Osteocyte (in vitro differentiated cells): ENCODE measurements at regions not wholly inside any gene's neighbourhood (a gene's known extent, or its start where the extent isn't known, plus 50 kb on each side); places are given as distances from the start of the nearest gene placed in this dataset.
A peak's percentile ranks its signal among the peaks of the same experiment; 100 is the strongest.

ENCODE experiments used
- DNase-seq: peaks from one replicate; pipeline ENCODE4 v3.0.0; 2021; ENCODE audit warnings: mixed read lengths; ENCODE audit not compliant: unreplicated experiment; ENCODE audit errors: extremely low spot score
- H3K27ac Mint-ChIP-seq: one replicate; pipeline ENCODE4 v1.8.0; 2021; ENCODE audit warnings: mild to moderate bottlenecking, mixed read lengths; ENCODE audit not compliant: unreplicated experiment
- H3K27me3 Mint-ChIP-seq: one replicate; pipeline ENCODE4 v1.8.0; 2021; ENCODE audit warnings: mixed read lengths; ENCODE audit not compliant: unreplicated experiment
- H3K36me3 Mint-ChIP-seq: one replicate; pipeline ENCODE4 v1.8.0; 2021; ENCODE audit warnings: mixed read lengths; ENCODE audit not compliant: unreplicated experiment
- H3K4me1 Mint-ChIP-seq: one replicate; pipeline ENCODE4 v1.8.0; 2021; ENCODE audit warnings: mixed read lengths; ENCODE audit not compliant: unreplicated experiment
- H3K4me3 Mint-ChIP-seq: one replicate; pipeline ENCODE4 v1.8.0; 2021; ENCODE audit warnings: mild to moderate bottlenecking, moderate library complexity, mixed read lengths; ENCODE audit not compliant: unreplicated experiment
- H3K9me3 Mint-ChIP-seq: one replicate; pipeline ENCODE4 v1.8.0; 2021; ENCODE audit warnings: mixed read lengths; ENCODE audit not compliant: unreplicated experiment
- TF ChIP-seq, protein P1 (sequence below): fragments of 200-600 bp; sonication (generic); IDR thresholded peaks from 2 replicates; pipeline ENCODE4 v1.5.0; 2021; ENCODE audit warnings: antibody characterized with exemption, mild to moderate bottlenecking, moderate library complexity

GRCh38 chr14:26130690-26131089 is 467.1 kb downstream of the NOVA1 start:
- no peak for DNase-seq
- Mint-ChIP-seq H3K36me3 (no peaks in the 10 kb centered on the region), H3K4me3 (no peak overlapping the region), H3K27me3 (no peaks in the 10 kb centered on the region), H3K9me3 (peaks cover 8% of the 10 kb centered on the region), H3K4me1 (no peaks in the 10 kb centered on the region), H3K27ac (no peak overlapping the region)
- TF ChIP-seq, protein P1, sequence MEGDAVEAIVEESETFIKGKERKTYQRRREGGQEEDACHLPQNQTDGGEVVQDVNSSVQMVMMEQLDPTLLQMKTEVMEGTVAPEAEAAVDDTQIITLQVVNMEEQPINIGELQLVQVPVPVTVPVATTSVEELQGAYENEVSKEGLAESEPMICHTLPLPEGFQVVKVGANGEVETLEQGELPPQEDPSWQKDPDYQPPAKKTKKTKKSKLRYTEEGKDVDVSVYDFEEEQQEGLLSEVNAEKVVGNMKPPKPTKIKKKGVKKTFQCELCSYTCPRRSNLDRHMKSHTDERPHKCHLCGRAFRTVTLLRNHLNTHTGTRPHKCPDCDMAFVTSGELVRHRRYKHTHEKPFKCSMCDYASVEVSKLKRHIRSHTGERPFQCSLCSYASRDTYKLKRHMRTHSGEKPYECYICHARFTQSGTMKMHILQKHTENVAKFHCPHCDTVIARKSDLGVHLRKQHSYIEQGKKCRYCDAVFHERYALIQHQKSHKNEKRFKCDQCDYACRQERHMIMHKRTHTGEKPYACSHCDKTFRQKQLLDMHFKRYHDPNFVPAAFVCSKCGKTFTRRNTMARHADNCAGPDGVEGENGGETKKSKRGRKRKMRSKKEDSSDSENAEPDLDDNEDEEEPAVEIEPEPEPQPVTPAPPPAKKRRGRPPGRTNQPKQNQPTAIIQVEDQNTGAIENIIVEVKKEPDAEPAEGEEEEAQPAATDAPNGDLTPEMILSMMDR: no peak

DNA sequence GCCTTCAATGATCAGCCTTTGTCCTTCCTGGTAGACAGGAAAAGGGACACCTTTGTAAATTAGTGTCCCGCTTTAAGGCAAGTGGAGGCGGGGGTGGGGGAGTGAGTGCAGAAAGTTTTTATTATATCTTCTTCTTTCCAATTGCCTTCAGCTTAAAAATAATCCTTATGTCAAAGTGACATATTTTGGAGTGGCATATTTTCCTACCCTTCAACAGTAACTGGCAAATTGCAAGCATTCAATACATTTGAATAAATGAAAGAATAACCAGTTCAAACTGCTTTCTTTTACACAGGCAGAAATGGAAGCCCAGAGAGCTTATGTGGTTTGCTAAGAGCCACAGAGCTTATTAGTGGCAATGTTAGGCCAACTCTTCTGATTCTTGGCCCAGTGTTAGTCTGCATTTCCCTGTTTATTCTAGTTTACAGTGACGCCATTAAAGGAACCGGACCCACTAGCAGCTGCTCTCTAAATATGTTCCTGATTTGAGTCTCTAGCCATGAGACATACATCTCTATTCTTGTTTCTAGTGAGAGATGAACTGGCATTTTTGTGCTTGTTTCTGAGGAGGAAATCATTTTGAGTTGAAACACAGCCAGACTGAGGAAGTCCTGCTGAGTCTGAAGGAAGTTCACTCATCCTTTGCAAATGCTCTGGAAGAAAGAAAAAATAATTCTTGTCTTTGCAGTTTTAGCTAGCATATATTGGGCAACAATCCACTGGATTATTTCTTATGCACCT is 468.7 kb downstream of the NOVA1 start:
- H3K36me3 Mint-ChIP-seq: no peaks in the 10 kb centered on the region
- DNase-seq: no peak
- no peak overlapping the region for H3K4me3 Mint-ChIP-seq
- H3K4me1 Mint-ChIP-seq: no peaks in the 10 kb centered on the region
- no peaks in the 10 kb centered on the region for H3K9me3 Mint-ChIP-seq
- TF ChIP-seq, protein P1: no peak
- H3K27ac Mint-ChIP-seq: peak overlapping the region; percentile 35
- no peaks in the 10 kb centered on the region for H3K27me3 Mint-ChIP-seq

- no peaks in the 10 kb centered on the region for H3K27me3 Mint-ChIP-seq
- H3K27ac Mint-ChIP-seq: no peak overlapping the region
- no peaks in the 10 kb centered on the region for H3K9me3 Mint-ChIP-seq
- no peaks in the 10 kb centered on the region for H3K36me3 Mint-ChIP-seq
- H3K4me1 Mint-ChIP-seq: no peaks in the 10 kb centered on the region
- no peak overlapping the region for H3K4me3 Mint-ChIP-seq
- no peak for DNase-seq
- TF ChIP-seq, protein P1: no peak
These were observed 472.9 kb downstream of the NOVA1 start for GRCh38 chr14:26124896-26125438.

DNA sequence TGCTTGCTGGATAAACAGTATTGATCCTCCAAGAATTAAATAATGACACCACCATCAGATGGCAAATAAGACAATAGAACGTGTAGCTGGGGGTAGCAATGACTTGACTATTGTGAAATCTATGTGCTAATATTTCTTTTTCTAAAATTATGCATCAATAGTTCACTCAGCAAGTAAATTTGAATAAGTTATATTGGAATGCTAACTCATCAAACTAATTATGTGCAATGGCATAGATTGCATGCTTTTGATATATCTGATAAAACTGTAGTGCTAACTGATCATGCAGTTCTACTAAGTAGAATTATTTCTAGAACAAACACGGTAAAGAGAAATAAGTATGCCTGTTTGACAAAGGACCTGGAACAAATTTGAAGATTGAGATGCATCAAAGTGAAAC is 474.4 kb downstream of the NOVA1 start:
- H3K4me3 Mint-ChIP-seq: no peak overlapping the region
- H3K27me3 Mint-ChIP-seq: no peaks in the 10 kb centered on the region
- DNase-seq: no peak
- H3K9me3 Mint-ChIP-seq: no peaks in the 10 kb centered on the region
- TF ChIP-seq, protein P1: no peak
- H3K4me1 Mint-ChIP-seq: no peaks in the 10 kb centered on the region
- H3K36me3 Mint-ChIP-seq: no peaks in the 10 kb centered on the region
- no peak overlapping the region for H3K27ac Mint-ChIP-seq

DNA sequence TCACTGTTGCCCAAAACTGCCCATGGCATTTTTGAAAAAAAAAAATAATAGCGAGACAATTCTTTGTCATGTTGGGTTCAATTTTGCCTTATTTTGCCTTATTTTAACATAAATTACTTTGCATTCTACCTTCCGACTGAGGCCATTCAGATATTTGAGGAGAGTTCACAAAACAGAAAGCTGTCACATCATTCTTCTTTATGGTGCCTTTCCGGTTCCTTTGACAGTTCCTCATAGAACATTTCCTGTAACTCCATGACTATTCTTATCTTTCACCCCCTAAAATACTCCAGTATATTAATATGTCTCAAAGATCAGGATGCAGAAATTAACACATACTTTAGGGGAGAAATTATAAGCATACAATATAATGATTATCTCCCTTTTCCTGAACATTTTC is 476.7 kb downstream of the NOVA1 start:
- Mint-ChIP-seq H3K4me1 (no peaks in the 10 kb centered on the region), H3K36me3 (no peaks in the 10 kb centered on the region), H3K27ac (no peak overlapping the region), H3K9me3 (no peaks in the 10 kb centered on the region), H3K27me3 (no peaks in the 10 kb centered on the region), H3K4me3 (no peak overlapping the region)
- DNase-seq: no peak
- TF ChIP-seq, protein P1: no peak
